ENCODE measurements at regions not wholly inside any gene's neighbourhood (a gene's known extent, or its start where the extent isn't known, plus 50 kb on each side); places are given as distances from the start of the nearest gene placed in this dataset.

DNA sequence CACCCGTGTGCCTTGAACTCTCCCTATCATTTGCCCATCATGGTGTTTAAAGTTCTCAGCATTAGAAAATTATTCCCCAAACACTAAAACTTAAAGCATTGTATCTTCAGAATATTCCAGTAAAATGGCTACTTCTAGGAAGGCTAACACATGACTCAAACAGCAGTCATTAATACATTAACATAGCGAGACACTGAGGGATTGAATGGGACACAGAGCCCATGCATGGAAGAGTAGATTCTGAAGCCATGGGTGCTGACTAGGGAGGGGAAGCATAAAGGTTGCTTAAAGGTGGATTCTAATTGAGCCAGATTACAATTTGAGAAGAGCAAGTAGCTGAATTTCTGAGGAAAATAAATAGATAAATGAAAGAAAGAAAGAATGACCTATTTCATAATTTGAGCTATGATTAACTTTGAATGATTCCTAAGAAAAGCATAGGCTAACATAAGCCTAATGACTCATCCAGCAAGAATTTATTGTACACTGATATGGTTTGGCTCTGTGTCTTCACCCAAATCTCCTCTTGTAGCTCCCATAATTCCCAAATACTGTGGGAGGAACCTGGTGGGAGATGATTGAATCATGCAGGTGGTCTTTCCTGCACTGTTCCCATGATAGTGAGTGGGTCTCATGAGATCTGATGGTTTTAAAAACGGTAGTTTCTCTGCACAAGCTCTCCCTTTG is 79.8 kb upstream of the PIK3C3 start:
- TF ChIP-seq, protein P1, sequence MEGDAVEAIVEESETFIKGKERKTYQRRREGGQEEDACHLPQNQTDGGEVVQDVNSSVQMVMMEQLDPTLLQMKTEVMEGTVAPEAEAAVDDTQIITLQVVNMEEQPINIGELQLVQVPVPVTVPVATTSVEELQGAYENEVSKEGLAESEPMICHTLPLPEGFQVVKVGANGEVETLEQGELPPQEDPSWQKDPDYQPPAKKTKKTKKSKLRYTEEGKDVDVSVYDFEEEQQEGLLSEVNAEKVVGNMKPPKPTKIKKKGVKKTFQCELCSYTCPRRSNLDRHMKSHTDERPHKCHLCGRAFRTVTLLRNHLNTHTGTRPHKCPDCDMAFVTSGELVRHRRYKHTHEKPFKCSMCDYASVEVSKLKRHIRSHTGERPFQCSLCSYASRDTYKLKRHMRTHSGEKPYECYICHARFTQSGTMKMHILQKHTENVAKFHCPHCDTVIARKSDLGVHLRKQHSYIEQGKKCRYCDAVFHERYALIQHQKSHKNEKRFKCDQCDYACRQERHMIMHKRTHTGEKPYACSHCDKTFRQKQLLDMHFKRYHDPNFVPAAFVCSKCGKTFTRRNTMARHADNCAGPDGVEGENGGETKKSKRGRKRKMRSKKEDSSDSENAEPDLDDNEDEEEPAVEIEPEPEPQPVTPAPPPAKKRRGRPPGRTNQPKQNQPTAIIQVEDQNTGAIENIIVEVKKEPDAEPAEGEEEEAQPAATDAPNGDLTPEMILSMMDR (conservative IDR thresholded peaks at IDR 0.05; ENCODE audit: low read depth, low read length) = no peak
- TF ChIP-seq EZH2 (IDR thresholded peaks at IDR 0.05; ENCODE audit: low read length, unreplicated experiment) = no peak
